Neural cell (in vitro differentiated cells): ENCODE measurements at regions not wholly inside any gene's neighbourhood (a gene's known extent, or its start where the extent isn't known, plus 50 kb on each side); places are given as distances from the start of the nearest gene placed in this dataset.

Experiments used
- CTCF ChIP-seq: fragments of 450-650 bp; IDR thresholded peaks from 2 replicates; pipeline ENCODE4 v1.5.1; 2014; ENCODE audit warnings: antibody characterized with exemption, mild to moderate bottlenecking, moderate library complexity; ENCODE audit not compliant: poor library complexity, severe bottlenecking
- POLR2AphosphoS5 ChIP-seq: IDR thresholded peaks from 2 replicates; pipeline ENCODE4 v1.6.1; 2012
- REST ChIP-seq: IDR thresholded peaks from 2 replicates; pipeline ENCODE4 v1.6.1; 2012; ENCODE audit warnings: borderline replicate concordance

- TF ChIP-seq CTCF (no peak), POLR2AphosphoS5 (no peak), REST (no peak)
Observed at GRCh38 chr11:22989371-22989770, 129.1 kb upstream of the CCDC179 start.
